Aorta (tissue), 5 donors: ENCODE measurements at regions not wholly inside any gene's neighbourhood (a gene's known extent, or its start where the extent isn't known, plus 50 kb on each side); places are given as distances from the start of the nearest gene placed in this dataset.

ENCODE experiments used
- ATAC-seq: fragments of 200-7000 bp; cut with Tn5 transposase; one replicate; pipeline ENCODE4 v1.9.1; 2022; ENCODE audit warnings: moderate library complexity; ENCODE audit not compliant: low FRiP score
- DNase-seq, 2 donors: peaks; one replicate each; pipeline ENCODE4 v3.0.0-alpha.2; 2020
- H3K27ac ChIP-seq, 2 donors: one replicate each; pipeline ENCODE4 v1.5.1; 2013; ENCODE audit warnings: low read length in 2 of 2, mild to moderate bottlenecking in 2 of 2, moderate library complexity in 2 of 2, control low read depth in 1 of 2, inconsistent platforms in 1 of 2, low read depth in 1 of 2
- H3K27me3 ChIP-seq, 2 donors: one replicate each; pipeline ENCODE4 v1.6.1; 2013; ENCODE audit warnings: control low read depth in 1 of 2, low read length in 1 of 2, mild to moderate bottlenecking in 1 of 2, moderate library complexity in 1 of 2; ENCODE audit not compliant: insufficient read depth in 2 of 2, control insufficient read depth in 1 of 2
- H3K36me3 ChIP-seq, 2 donors: one replicate each; pipeline ENCODE4 v1.6.1; 2013; ENCODE audit warnings: control low read depth in 1 of 2, low read length in 1 of 2, mild to moderate bottlenecking in 1 of 2; ENCODE audit not compliant: insufficient read depth in 2 of 2, control insufficient read depth in 1 of 2
- H3K4me1 ChIP-seq, 2 donors: one replicate each; pipeline ENCODE4 v1.6.1; 2013; ENCODE audit warnings: low read length in 2 of 2, control low read depth in 1 of 2, mild to moderate bottlenecking in 1 of 2, moderate library complexity in 1 of 2; ENCODE audit not compliant: insufficient read depth in 2 of 2, control insufficient read depth in 1 of 2
- H3K4me3 ChIP-seq, 2 donors: one replicate each; pipeline ENCODE4 v1.5.1; 2013; ENCODE audit warnings: low read length in 2 of 2, control low read depth in 1 of 2, mild to moderate bottlenecking in 1 of 2
- H3K9me3 ChIP-seq: one replicate; pipeline ENCODE4 v1.6.1; 2013; ENCODE audit warnings: mild to moderate bottlenecking, low read length; ENCODE audit not compliant: control insufficient read depth
- WGBS, 2 donors: extraction: QIAGEN DNeasy Blood & Tissue Kit; methylation state at CpG; one replicate each; pipeline ENCODE4 v1.1.7; 2013; 5-methylcytosine and 5-hydroxymethylcytosine counted together
- intact Hi-C, 2 donors: fragments of 100-400 bp; cut with DNase I; formaldehyde crosslinking; loops; one replicate each; pipeline versions ENCODE4 v1.14.2 to v1.15.0; 2022
- donor health status: healthy with polysubstance abuse.
- donor health status: Bipolar disorder and iron deficiency.
- donor health status: DM: no; HTN: no; CAD: no.
- donor health status: DM: no; HTN: no; CAD: no.
- donor health status: DM: yes; HTN: yes; CAD: no.

GRCh38 chr21:41064334-41064791 lies 103.6 kb upstream of the BACE2 start:
- Histone ChIP-seq H3K27ac (no peak overlapping the region), H3K4me3 (no peak overlapping the region), H3K36me3 (no peaks in the 10 kb centered on the region), H3K9me3 (no peaks in the 10 kb centered on the region), H3K27me3 (peaks cover 0 to 2% of the 10 kb centered on the region in 2 donors), H3K4me1 (no peaks in the 10 kb centered on the region)
- DNase-seq (no peak), ATAC-seq (no peak)
- 70 to 83% methylated on average over 12 of the region's 12 CpGs for WGBS, 2 donors
- intact Hi-C loops, result no loop called here

DNA sequence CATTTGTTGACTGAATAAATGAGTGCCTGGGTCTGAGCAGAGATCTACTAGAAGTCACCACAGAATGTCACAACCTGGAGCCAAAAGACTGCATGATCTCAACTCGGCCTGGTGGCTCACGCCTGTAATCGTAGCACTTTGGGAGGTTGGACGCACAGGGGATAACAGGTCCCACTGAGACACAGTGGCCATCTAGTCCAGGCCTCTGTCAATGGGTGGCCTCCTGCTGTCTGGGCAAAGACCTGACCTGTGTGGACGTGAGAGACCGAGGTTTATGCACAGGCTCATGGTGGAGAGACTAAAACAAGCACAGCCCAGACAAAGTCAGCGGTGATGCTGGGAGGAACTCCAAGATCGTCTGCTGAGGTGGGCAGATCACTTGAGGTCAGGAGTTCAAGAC lies 103.0 kb upstream of the BACE2 start:
- 89 to 90% methylated on average over 8 of the region's 8 CpGs for WGBS, 2 donors
- DNase-seq (no peak), ATAC-seq (no peak)
- H3K27me3 ChIP-seq, result peaks cover 0 to 2% of the 10 kb centered on the region in 2 donors
- H3K36me3 ChIP-seq, result no peaks in the 10 kb centered on the region
- intact Hi-C loops, result loop anchor here (5.0 kb wide), 1 partner anchor 923 kb away; no protein-coding TSS in a partner anchor
- no peak overlapping the region for H3K27ac ChIP-seq
- H3K4me3 ChIP-seq, result no peak overlapping the region
- H3K9me3 ChIP-seq, result no peaks in the 10 kb centered on the region
- H3K4me1 ChIP-seq, result no peaks in the 10 kb centered on the region

DNA sequence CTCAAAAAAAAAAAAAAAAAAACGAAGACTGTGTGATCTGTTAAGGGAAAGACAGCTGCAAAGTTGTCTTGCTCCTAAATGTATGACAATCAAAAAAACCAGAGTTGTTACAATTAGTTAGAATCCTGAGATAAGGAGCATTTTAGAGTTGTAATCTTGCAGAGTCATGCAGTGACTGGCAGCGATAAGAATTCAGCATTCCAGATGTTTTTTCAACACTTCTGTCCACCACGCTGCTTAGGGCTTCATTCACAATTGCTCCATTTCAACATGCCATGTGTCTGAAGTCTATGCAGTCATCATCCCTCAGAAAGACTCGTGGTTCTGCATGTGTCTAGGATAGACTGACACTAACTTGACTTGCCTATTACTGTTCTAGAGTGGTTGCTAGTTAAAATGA lies 102.4 kb upstream of the BACE2 start:
- no peak for ATAC-seq
- Histone ChIP-seq H3K9me3 (no peaks in the 10 kb centered on the region), H3K4me1 (no peaks in the 10 kb centered on the region), H3K27ac (no peak overlapping the region), H3K36me3 (no peaks in the 10 kb centered on the region), H3K4me3 (no peak overlapping the region), H3K27me3 (peaks cover 0 to 2% of the 10 kb centered on the region in 2 donors)
- DNase-seq, result no peak
- 33 to 36% methylated on average over 4 of the region's 4 CpGs for WGBS, 2 donors
- intact Hi-C loops, result loop anchor here (5.0 kb wide), 1 partner anchor 923 kb away; no protein-coding TSS in a partner anchor

GRCh38 chr21:41066086-41066938 lies 101.6 kb upstream of the BACE2 start:
- H3K4me1 ChIP-seq, result no peaks in the 10 kb centered on the region
- no peaks in the 10 kb centered on the region for H3K36me3 ChIP-seq
- H3K27me3 ChIP-seq, result peaks cover 0 to 2% of the 10 kb centered on the region in 2 donors
- no peak for DNase-seq
- intact Hi-C loops, result loop anchor here (5.0 kb wide), 1 partner anchor 924 kb away; no protein-coding TSS in a partner anchor
- H3K4me3 ChIP-seq, result no peak overlapping the region
- no peak for ATAC-seq
- 77 to 78% methylated on average over 16 of the region's 16 CpGs for WGBS, 2 donors
- no peak overlapping the region for H3K27ac ChIP-seq
- H3K9me3 ChIP-seq, result no peaks in the 10 kb centered on the region

DNA sequence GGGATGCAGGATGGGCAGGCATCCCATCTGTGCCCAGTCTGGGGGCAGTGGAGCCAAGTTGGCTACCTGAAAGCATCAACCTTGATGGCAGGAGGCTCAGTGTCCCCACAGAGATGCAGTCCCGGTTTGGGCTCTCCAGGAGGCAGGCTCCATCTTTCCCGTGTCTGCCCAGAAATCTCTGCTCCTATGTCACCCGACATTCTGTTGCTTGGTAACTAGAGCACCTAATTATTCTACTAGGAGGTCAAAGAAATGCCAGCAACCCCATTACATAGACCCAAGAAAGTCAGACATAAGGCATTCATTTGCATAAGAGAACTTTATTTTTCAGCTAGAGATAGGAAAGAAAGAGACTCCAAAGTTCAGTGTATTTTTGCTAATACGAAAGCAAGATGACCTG lies 100.3 kb upstream of the BACE2 start:
- Histone ChIP-seq H3K27ac (no peak overlapping the region), H3K27me3 (peaks cover 0 to 2% of the 10 kb centered on the region in 2 donors), H3K36me3 (no peaks in the 10 kb centered on the region), H3K4me1 (no peaks in the 10 kb centered on the region), H3K4me3 (no peak overlapping the region), H3K9me3 (no peaks in the 10 kb centered on the region)
- 38 to 46% methylated on average over 4 of the region's 4 CpGs for WGBS, 2 donors
- no peak for ATAC-seq
- DNase-seq, result no peak
- intact Hi-C loops, result loop anchor here (5.0 kb wide), 1 partner anchor 925 kb away; no protein-coding TSS in a partner anchor

GRCh38 chr21:41068496-41068895 lies 99.5 kb upstream of the BACE2 start:
- intact Hi-C loops, result loop anchor here (5.0 kb wide), 1 partner anchor 926 kb away; no protein-coding TSS in a partner anchor
- WGBS, 2 donors, result 12 to 17% methylated on average over 7 of the region's 7 CpGs
- Histone ChIP-seq H3K36me3 (no peaks in the 10 kb centered on the region), H3K27me3 (peaks cover 0 to 2% of the 10 kb centered on the region in 2 donors), H3K4me1 (no peaks in the 10 kb centered on the region), H3K4me3 (peak overlapping the region; percentile 11 to 27), H3K27ac (no peak overlapping the region), H3K9me3 (no peaks in the 10 kb centered on the region)
- ATAC-seq (no peak), DNase-seq (no peak)

- no peaks in the 10 kb centered on the region for H3K4me1 ChIP-seq
- H3K27me3 ChIP-seq, result peaks cover 0 to 2% of the 10 kb centered on the region in 2 donors
- H3K27ac ChIP-seq, result no peak overlapping the region
- H3K9me3 ChIP-seq, result no peaks in the 10 kb centered on the region
- WGBS, 2 donors, result 8 to 9% methylated on average over 30 of the region's 30 CpGs
- peak overlapping the region; percentile 11 to 27 for H3K4me3 ChIP-seq
- ATAC-seq, result peak; percentile 80
- H3K36me3 ChIP-seq, result no peaks in the 10 kb centered on the region
- peak; percentile 87 to 94 for DNase-seq
- intact Hi-C loops, result loop anchor here (5.0 kb wide), 1 partner anchor 927 kb away; no protein-coding TSS in a partner anchor
Measured at GRCh38 chr21:41068967-41069642, 98.9 kb upstream of the BACE2 start.

DNA sequence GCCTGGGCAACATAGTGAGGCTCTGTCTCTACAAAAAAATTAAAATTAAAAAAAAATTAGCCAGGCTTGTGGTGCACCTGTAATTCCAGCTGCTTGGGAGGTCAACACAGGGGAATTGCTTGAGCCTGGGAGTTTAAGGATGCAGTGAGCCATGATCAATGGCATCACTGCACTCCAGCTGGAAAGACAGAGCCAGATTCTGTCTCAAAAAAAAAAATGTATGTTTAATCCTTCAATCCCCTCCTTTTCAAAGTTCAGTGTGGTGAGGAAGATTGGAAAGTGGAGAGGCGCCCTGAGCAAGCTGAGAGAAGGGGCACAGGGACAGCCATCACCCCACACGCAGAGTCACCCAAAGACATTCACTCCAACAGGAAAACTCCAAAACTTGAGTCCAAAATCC lies 97.7 kb upstream of the BACE2 start:
- intact Hi-C loops, result no loop called here
- H3K4me3 ChIP-seq, result no peak overlapping the region
- H3K27ac ChIP-seq, result no peak overlapping the region
- H3K9me3 ChIP-seq, result no peaks in the 10 kb centered on the region
- no peaks in the 10 kb centered on the region for H3K4me1 ChIP-seq
- DNase-seq (no peak), ATAC-seq (no peak)
- peaks cover 0 to 2% of the 10 kb centered on the region in 2 donors for H3K27me3 ChIP-seq
- H3K36me3 ChIP-seq, result no peaks in the 10 kb centered on the region
- WGBS, 2 donors, result 62 to 94% methylated on average over 2 of the region's 2 CpGs
